GM12891 (cell line): ENCODE measurements at regions not wholly inside any gene's neighbourhood (a gene's known extent, or its start where the extent isn't known, plus 50 kb on each side); places are given as distances from the start of the nearest gene placed in this dataset.

ENCODE experiments used
- POLR2A ChIP-seq: IDR thresholded peaks from 2 replicates; pipeline ENCODE4 v1.6.1; 2011; ENCODE audit warnings: low read depth, low read length, control low read depth
- POLR2AphosphoS5 ChIP-seq: IDR thresholded peaks from 2 replicates; pipeline ENCODE4 v1.6.1; 2011; ENCODE audit warnings: low read depth, low read length, control low read depth
- POU2F2 ChIP-seq: IDR thresholded peaks from 2 replicates; pipeline ENCODE4 v1.6.1; 2011; ENCODE audit warnings: low read depth, mild to moderate bottlenecking, control low read depth, low read length, moderate library complexity

GRCh38 chr2:83915381-83915780 is 543.7 kb downstream of the SUCLG1 start:
- TF ChIP-seq POLR2A, result no peak
- no peak for TF ChIP-seq POU2F2
- TF ChIP-seq POLR2AphosphoS5, result no peak
